Ovary (tissue), 7 donors: ENCODE measurements at regions not wholly inside any gene's neighbourhood (a gene's known extent, or its start where the extent isn't known, plus 50 kb on each side); places are given as distances from the start of the nearest gene placed in this dataset.

Experiments used
- DNase-seq, 5 donors: peaks; one replicate each; pipeline ENCODE4 v3.0.0-alpha.2; 2019 to 2020
- H3K27ac ChIP-seq, 2 donors: fragments of 200-600 bp; one replicate each; pipeline versions ENCODE4 v1.5.1 to v1.8.0; 2019 to 2022
- H3K27me3 ChIP-seq: fragments of 200-600 bp; one replicate; pipeline ENCODE4 v1.8.0; 2022
- H3K36me3 ChIP-seq: fragments of 200-600 bp; sonication (generic); one replicate; pipeline ENCODE4 v1.5.1; 2019
- H3K4me1 ChIP-seq: one replicate; pipeline ENCODE4 v1.8.1; 2013; ENCODE audit warnings: mild to moderate bottlenecking, moderate library complexity; ENCODE audit not compliant: insufficient read depth
- H3K4me3 ChIP-seq: fragments of 200-600 bp; sonication (generic); one replicate; pipeline ENCODE4 v1.5.1; 2017
- H3K9me3 ChIP-seq, 2 donors: fragments of 200-600 bp in 1 of 2; sonication (generic) in 1 of 2; one replicate each; pipeline versions ENCODE4 v1.5.1 to v1.8.1; 2013 to 2019; ENCODE audit warnings: mild to moderate bottlenecking in 1 of 2, moderate library complexity in 1 of 2
- EP300 ChIP-seq: sonication (generic); formaldehyde crosslinking; IDR thresholded peaks from one replicate; pipeline ENCODE4 v1.6.1; 2017; ENCODE audit warnings: antibody characterized with exemption
- POLR2A ChIP-seq: fragments of 450-650 bp; IDR thresholded peaks from one replicate; pipeline ENCODE4 v1.6.1; 2017; ENCODE audit warnings: antibody characterized with exemption, mild to moderate bottlenecking, moderate library complexity
- WGBS, 3 donors: extraction: QIAGEN DNeasy Blood & Tissue Kit in 1 of 3; methylation state at CpG; one replicate each; pipeline versions ENCODE4 v1.1.5 to v1.1.7; 2013 to 2017; 5-methylcytosine and 5-hydroxymethylcytosine counted together
- intact Hi-C, 4 donors: fragments of 100-400 bp; cut with DNase I; formaldehyde crosslinking; loops; one replicate each; pipeline versions ENCODE4 v1.11.0 to v1.15.1; 2022 to 2023
- TF ChIP-seq, protein P1 (sequence below), 3 donors: fragments of 450-650 bp in 2 of 3; fragments of 200-600 bp in 1 of 3; IDR thresholded peaks; one replicate each; pipeline versions ENCODE4 v1.5.1 to v1.8.0; 2016 to 2022; ENCODE audit warnings: antibody characterized with exemption in 3 of 3, mild to moderate bottlenecking in 1 of 3
- donor health status: DM: no; HTN: no; CAD: no; lungs with moderate emphysema.
- donor health status: DM: no; HTN: no; CAD: no.
- donor health status: Bipolar disorder and iron deficiency.
- donor health status: DM: no; HTN: no; CAD: no.
- donor health status: DM: yes; HTN: yes; CAD: no.

GRCh38 chr12:68431786-68432185 lies 99.6 kb upstream of the MDM1 start:
- no peaks in the 10 kb centered on the region for H3K4me1 ChIP-seq
- intact Hi-C loops = loop anchor here in 1 of 4 donors (10.0 kb wide), 1 partner anchor 1507 kb away; no protein-coding TSS in a partner anchor
- H3K36me3 ChIP-seq = no peaks in the 10 kb centered on the region
- H3K27me3 ChIP-seq = no peaks in the 10 kb centered on the region
- H3K4me3 ChIP-seq = no peak overlapping the region
- no peak for TF ChIP-seq EP300
- TF ChIP-seq, protein P1, sequence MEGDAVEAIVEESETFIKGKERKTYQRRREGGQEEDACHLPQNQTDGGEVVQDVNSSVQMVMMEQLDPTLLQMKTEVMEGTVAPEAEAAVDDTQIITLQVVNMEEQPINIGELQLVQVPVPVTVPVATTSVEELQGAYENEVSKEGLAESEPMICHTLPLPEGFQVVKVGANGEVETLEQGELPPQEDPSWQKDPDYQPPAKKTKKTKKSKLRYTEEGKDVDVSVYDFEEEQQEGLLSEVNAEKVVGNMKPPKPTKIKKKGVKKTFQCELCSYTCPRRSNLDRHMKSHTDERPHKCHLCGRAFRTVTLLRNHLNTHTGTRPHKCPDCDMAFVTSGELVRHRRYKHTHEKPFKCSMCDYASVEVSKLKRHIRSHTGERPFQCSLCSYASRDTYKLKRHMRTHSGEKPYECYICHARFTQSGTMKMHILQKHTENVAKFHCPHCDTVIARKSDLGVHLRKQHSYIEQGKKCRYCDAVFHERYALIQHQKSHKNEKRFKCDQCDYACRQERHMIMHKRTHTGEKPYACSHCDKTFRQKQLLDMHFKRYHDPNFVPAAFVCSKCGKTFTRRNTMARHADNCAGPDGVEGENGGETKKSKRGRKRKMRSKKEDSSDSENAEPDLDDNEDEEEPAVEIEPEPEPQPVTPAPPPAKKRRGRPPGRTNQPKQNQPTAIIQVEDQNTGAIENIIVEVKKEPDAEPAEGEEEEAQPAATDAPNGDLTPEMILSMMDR (IDR thresholded peaks at IDR 0.05) = no peak
- DNase-seq = no peak
- no peaks in the 10 kb centered on the region for H3K9me3 ChIP-seq
- WGBS, 3 donors = 49 to 67% (median 56%) methylated on average over 6 of the region's 6 CpGs
- H3K27ac ChIP-seq = no peak overlapping the region

DNA sequence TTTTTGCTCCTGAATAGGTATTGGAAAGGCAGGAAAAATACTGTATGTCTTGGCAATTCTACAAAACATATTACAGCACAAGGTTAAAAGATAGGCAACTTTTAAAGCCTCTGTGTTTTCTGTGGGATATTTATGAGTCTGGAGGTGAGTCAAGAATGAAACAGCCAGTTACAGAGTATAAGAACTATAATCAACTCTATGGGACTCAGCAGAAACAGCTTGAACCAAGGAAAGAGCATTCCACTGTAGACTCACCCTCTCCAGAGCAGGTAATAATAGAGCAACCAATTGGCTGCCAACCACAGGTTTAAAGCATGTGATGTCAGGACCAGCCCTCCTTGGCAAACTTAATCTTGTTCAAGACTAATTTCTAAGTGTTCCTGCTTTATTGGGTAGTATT lies 100.5 kb upstream of the MDM1 start:
- no peaks in the 10 kb centered on the region for H3K9me3 ChIP-seq
- H3K4me3 ChIP-seq = no peak overlapping the region
- no peaks in the 10 kb centered on the region for H3K36me3 ChIP-seq
- no peaks in the 10 kb centered on the region for H3K4me1 ChIP-seq
- TF ChIP-seq POLR2A (no peak), EP300 (no peak)
- TF ChIP-seq, protein P1 (IDR thresholded peaks at IDR 0.05) = no peak
- H3K27ac ChIP-seq = no peak overlapping the region
- H3K27me3 ChIP-seq = no peaks in the 10 kb centered on the region
- intact Hi-C loops = loop anchor here in 1 of 4 donors (10.0 kb wide), 1 partner anchor 1508 kb away; no protein-coding TSS in a partner anchor
- no peak for DNase-seq

DNA sequence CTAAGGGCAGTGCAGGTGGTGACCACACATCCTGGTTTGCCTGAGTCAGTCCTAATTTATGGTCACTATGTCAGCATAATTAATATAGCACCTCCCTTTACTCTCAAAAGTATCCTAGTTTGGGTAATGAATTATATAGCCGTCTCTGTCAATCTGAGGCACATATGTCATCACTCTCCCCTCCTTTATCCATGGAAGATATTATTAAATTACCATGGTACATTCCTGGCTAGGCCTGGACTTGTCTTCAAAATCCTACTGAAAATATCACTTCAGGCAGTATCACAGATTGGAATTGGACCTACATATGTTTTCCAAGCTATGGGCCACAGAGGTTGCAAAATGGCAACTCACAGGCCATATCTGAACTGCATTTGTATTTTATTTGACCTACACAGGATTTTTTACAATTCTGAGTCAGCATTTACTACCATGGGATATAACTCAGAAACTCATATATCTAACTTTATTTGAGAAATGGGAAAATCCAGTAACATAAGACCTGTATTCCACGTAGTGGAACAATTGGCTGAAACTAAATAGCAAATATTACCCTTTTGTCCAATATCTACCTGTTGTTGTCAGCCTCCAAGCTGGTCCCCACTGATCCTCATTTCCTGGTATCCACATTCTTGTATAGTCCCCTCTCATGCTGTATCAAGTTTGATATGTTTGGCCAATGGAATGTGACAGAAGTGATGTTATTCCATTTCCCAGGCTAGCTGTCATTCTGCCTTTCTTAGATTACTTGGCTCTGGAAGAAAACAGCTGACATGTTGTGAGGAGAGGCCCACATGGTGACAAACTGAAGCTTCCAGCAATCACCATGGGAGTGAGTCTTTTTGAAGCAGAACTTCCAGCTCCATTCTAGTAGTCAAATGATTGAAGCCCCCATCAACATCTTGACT lies 102.5 kb upstream of the MDM1 start:
- no peak overlapping the region for H3K27ac ChIP-seq
- WGBS, 3 donors = 93 to 95% (median 95%) methylated on average over 2 of the region's 2 CpGs
- TF ChIP-seq, protein P1 (IDR thresholded peaks at IDR 0.05) = no peak
- TF ChIP-seq EP300 = no peak
- no peak for TF ChIP-seq POLR2A
- H3K9me3 ChIP-seq = no peaks in the 10 kb centered on the region
- H3K27me3 ChIP-seq = no peaks in the 10 kb centered on the region
- no peaks in the 10 kb centered on the region for H3K36me3 ChIP-seq
- intact Hi-C loops = loop anchor here in 1 of 4 donors (10.0 kb wide), 1 partner anchor 1510 kb away; no protein-coding TSS in a partner anchor
- no peak overlapping the region for H3K4me3 ChIP-seq
- no peaks in the 10 kb centered on the region for H3K4me1 ChIP-seq
- DNase-seq = no peak

GRCh38 chr12:68435299-68435637 lies 103.1 kb upstream of the MDM1 start:
- intact Hi-C loops = loop anchor here in 1 of 4 donors (10.0 kb wide), 1 partner anchor 1510 kb away; no protein-coding TSS in a partner anchor
- H3K4me1 ChIP-seq = no peaks in the 10 kb centered on the region
- no peaks in the 10 kb centered on the region for H3K36me3 ChIP-seq
- 96 to 100% (median 97%) methylated on average over 1 of the region's 1 CpG for WGBS, 3 donors
- H3K4me3 ChIP-seq = no peak overlapping the region
- no peaks in the 10 kb centered on the region for H3K9me3 ChIP-seq
- no peaks in the 10 kb centered on the region for H3K27me3 ChIP-seq
- TF ChIP-seq, protein P1 (IDR thresholded peaks at IDR 0.05) = no peak
- no peak for TF ChIP-seq POLR2A
- TF ChIP-seq EP300 = no peak
- no peak for DNase-seq
- H3K27ac ChIP-seq = no peak overlapping the region
